ENCODE measurements at regions not wholly inside any gene's neighbourhood (a gene's known extent, or its start where the extent isn't known, plus 50 kb on each side); places are given as distances from the start of the nearest gene placed in this dataset.

GRCh38 chr4:81639248-81639647, 167.5 kb upstream of the RASGEF1B start:
- in situ Hi-C loops (cut with HindIII; ENCODE audit: low sequenced_read_pairs), result no loop called here
- H3K4me3 ChIP-seq (ENCODE audit: low read depth, low read length), result no peak overlapping the region
- DNase-seq (ENCODE audit: low read depth), result no peak
- TF ChIP-seq, protein P1, sequence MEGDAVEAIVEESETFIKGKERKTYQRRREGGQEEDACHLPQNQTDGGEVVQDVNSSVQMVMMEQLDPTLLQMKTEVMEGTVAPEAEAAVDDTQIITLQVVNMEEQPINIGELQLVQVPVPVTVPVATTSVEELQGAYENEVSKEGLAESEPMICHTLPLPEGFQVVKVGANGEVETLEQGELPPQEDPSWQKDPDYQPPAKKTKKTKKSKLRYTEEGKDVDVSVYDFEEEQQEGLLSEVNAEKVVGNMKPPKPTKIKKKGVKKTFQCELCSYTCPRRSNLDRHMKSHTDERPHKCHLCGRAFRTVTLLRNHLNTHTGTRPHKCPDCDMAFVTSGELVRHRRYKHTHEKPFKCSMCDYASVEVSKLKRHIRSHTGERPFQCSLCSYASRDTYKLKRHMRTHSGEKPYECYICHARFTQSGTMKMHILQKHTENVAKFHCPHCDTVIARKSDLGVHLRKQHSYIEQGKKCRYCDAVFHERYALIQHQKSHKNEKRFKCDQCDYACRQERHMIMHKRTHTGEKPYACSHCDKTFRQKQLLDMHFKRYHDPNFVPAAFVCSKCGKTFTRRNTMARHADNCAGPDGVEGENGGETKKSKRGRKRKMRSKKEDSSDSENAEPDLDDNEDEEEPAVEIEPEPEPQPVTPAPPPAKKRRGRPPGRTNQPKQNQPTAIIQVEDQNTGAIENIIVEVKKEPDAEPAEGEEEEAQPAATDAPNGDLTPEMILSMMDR (IDR thresholded peaks at IDR 0.05; ENCODE audit: low read depth, low read length, missing control alignments), result no peak

DNA sequence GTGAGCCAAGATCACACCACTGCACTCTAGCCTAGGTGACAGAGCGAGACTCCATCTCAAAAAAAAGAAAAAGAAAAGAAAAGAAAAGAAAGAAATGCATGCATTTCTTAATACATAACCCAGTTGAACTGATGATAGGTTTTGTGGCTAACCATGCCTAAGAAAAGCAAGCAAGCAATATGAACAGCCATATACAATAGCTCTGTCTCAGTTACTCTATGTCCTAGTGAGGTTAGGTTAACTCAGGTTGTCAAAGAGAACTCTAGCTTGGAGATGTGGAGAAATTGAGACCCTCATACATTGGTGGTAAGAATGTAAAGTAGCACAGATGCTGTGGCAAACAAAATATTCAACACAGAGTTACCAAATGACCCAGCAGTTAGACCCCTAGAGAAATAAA, 167.0 kb upstream of the RASGEF1B start:
- no peak for DNase-seq (ENCODE audit: low read depth)
- no peak overlapping the region for H3K4me3 ChIP-seq (ENCODE audit: low read depth, low read length)
- TF ChIP-seq, protein P1 (IDR thresholded peaks at IDR 0.05; ENCODE audit: low read depth, low read length, missing control alignments), result no peak
- in situ Hi-C loops (cut with HindIII; ENCODE audit: low sequenced_read_pairs), result no loop called here

DNA sequence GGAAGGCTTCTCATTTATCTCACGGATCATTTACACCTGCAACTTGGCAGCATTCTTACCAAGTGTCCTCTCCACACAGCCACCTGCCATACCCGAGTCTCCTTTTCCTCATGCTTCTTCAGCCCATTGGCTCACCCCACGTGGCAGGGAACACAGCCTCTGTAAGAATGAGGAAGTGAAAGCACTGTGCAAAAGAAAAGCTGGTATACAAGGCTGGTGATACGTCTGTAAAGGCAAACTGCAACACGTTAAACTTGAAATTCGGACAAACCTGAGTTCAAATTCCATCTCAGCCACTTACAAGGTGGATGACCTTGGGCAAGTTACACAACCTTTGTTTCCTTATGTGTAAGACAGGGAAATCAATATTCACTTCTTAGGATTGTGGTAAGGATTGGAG, 164.0 kb upstream of the RASGEF1B start:
- DNase-seq (ENCODE audit: low read depth), result no peak

DNA sequence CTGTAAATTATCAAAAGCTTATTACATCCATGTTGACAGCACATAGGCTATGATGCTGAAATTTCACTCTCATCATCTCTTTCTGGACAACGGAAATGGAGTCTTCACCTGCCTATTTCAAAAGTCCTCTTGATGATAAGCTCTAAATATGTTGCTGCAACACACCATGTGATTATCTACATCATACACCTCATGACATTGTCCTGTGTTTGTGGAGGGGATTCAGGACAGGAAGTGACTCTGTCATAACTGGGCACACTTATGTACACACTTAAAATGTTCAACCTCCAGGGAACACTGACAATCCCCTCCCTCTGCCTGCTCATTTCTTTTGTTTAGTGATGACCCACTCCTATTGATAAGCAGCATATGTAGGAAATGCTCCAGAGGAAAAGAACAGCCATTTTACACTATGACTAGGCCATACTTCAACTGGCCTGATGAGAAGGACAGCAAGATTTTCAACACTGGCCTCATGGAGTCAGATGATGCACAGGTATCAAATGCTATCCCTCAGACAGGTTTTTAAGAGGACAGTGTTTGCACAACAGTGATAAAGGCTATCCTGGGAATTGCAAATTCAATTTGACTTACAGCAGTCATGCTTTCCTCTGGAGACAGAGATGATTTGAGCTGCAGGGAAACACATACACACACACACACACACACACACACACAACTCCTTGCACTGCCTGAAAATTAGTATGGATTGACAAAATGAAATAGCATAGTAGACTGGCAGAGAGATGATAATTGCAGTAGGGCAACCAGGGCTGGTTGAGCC, 163.3 kb upstream of the RASGEF1B start:
- TF ChIP-seq, protein P1 (IDR thresholded peaks at IDR 0.05; ENCODE audit: low read depth, low read length, missing control alignments), result no peak
- H3K4me3 ChIP-seq (ENCODE audit: low read depth, low read length), result no peak overlapping the region
- in situ Hi-C loops (cut with HindIII; ENCODE audit: low sequenced_read_pairs), result no loop called here
- no peak for DNase-seq (ENCODE audit: low read depth)

More for the DNA sequence above, 164.0 kb upstream of the RASGEF1B start:
- in situ Hi-C loops (cut with HindIII; ENCODE audit: low sequenced_read_pairs), result no loop called here
- H3K4me3 ChIP-seq (ENCODE audit: low read depth, low read length), result no peak overlapping the region
- TF ChIP-seq, protein P1 (IDR thresholded peaks at IDR 0.05; ENCODE audit: low read depth, low read length, missing control alignments), result no peak

DNA sequence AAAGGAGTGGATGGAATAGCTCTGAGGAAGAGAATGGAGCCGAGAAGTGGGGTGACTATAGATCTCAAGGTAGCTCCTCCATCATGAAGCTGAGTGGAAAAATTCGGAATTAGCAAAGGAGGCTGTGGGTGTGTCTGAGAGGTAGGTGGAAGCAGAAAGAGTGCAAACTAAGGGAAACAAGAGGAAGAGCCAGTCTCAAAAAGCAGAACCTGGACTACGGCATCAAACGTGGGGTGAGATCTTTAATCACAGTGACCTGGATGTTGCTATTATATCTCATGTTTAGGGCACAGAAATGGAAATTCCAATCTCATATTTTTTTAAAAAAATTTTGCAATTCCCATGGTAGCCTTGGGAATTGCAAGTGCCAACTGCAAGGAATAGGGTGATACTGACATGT, 162.5 kb upstream of the RASGEF1B start:
- in situ Hi-C loops (cut with HindIII; ENCODE audit: low sequenced_read_pairs), result no loop called here
- DNase-seq (ENCODE audit: low read depth), result no peak
- TF ChIP-seq, protein P1 (IDR thresholded peaks at IDR 0.05; ENCODE audit: low read depth, low read length, missing control alignments), result no peak
- H3K4me3 ChIP-seq (ENCODE audit: low read depth, low read length), result no peak overlapping the region

GRCh38 chr4:81632581-81633299, 161.0 kb upstream of the RASGEF1B start:
- in situ Hi-C loops (cut with HindIII; ENCODE audit: low sequenced_read_pairs), result no loop called here
- peak; percentile 3 for DNase-seq (ENCODE audit: low read depth)

More at GRCh38 chr4:81632581-81633299, 161.0 kb upstream of the RASGEF1B start:
- no peak overlapping the region for H3K4me3 ChIP-seq (ENCODE audit: low read depth, low read length)
- TF ChIP-seq, protein P1 (IDR thresholded peaks at IDR 0.05; ENCODE audit: low read depth, low read length, missing control alignments), result no peak
